PFSK-1 (cell line): ENCODE measurements at regions not wholly inside any gene's neighbourhood (a gene's known extent, or its start where the extent isn't known, plus 50 kb on each side); places are given as distances from the start of the nearest gene placed in this dataset.

ENCODE experiments used
- FOXP2 ChIP-seq: optimal IDR thresholded peaks from 2 replicates; pipeline ENCODE3; 2011; ENCODE audit warnings: borderline replicate concordance, control low read depth, inconsistent platforms; ENCODE audit not compliant: insufficient read depth; ENCODE audit errors: extremely low read length, extremely low read depth
- POLR2AphosphoS5 ChIP-seq: IDR thresholded peaks from 2 replicates; pipeline ENCODE4 v1.6.1; 2012; ENCODE audit warnings: low read depth, mild to moderate bottlenecking, control low read depth, low read length, moderate library complexity
- REST ChIP-seq, 2 experiments: IDR thresholded peaks; 2 replicates each; pipeline versions ENCODE4 v1.6.1 to v1.8.0; 2011 to 2012; ENCODE audit warnings: low read depth in 2 of 2, low read length in 2 of 2, control low read depth in 1 of 2, inconsistent platforms in 1 of 2, mild to moderate bottlenecking in 1 of 2, moderate library complexity in 1 of 2; ENCODE audit not compliant: insufficient read depth in 1 of 2
- SIN3A ChIP-seq: IDR thresholded peaks from 2 replicates; pipeline ENCODE4 v1.6.1; 2012; ENCODE audit warnings: mild to moderate bottlenecking, low read length, moderate library complexity, borderline replicate concordance; ENCODE audit not compliant: insufficient read depth
- TAF1 ChIP-seq: IDR thresholded peaks from 2 replicates; pipeline ENCODE4 v1.6.1; 2012; ENCODE audit warnings: low read length, control low read depth, borderline replicate concordance; ENCODE audit not compliant: insufficient read depth

GRCh38 chr18:25496544-25496943 lies 144.6 kb upstream of the ZNF521 start:
- no peak for TF ChIP-seq POLR2AphosphoS5
- TF ChIP-seq TAF1, result no peak
- no peak for TF ChIP-seq REST (IDR thresholded peaks at IDR 0.05; ENCODE audit: insufficient read depth in 1 of 2, low read depth in 2 of 2, low read length in 2 of 2)
- TF ChIP-seq SIN3A, result no peak
- TF ChIP-seq FOXP2, result no peak
